Esophagus squamous epithelium (tissue), 5 donors: ENCODE measurements at regions not wholly inside any gene's neighbourhood (a gene's known extent, or its start where the extent isn't known, plus 50 kb on each side); places are given as distances from the start of the nearest gene placed in this dataset.
A peak's percentile ranks its signal among the peaks of the same experiment; 100 is the strongest.

Source experiments
- DNase-seq: peaks from one replicate; lab custom pipeline; 2025; lab: John Stamatoyannopoulos, UW
- H3K27ac ChIP-seq, 4 donors: fragments of 200-600 bp; sonication (generic); one replicate each; pipeline ENCODE4 v1.5.1; 2016 to 2019; ENCODE audit warnings: mild to moderate bottlenecking in 1 of 4
- H3K27me3 ChIP-seq, 4 donors: fragments of 200-600 bp; sonication (generic); 1 replicate in 3 of 4; 2 replicates in 1 of 4; pipeline versions ENCODE4 v1.5.1 to v1.6.0; 2017 to 2021; ENCODE audit warnings: antibody characterized with exemption in 1 of 4
- H3K36me3 ChIP-seq, 3 donors: fragments of 200-600 bp; sonication (generic); one replicate each; pipeline ENCODE4 v1.5.1; 2016 to 2019
- H3K4me1 ChIP-seq, 3 donors: fragments of 200-600 bp; sonication (generic); one replicate each; pipeline ENCODE4 v1.5.1; 2017 to 2019
- H3K4me3 ChIP-seq, 4 donors: fragments of 200-600 bp; sonication (generic); 1 replicate in 3 of 4; 2 replicates in 1 of 4; pipeline ENCODE4 v1.5.1; 2016 to 2019; ENCODE audit warnings: mild to moderate bottlenecking in 2 of 4, moderate library complexity in 1 of 4
- H3K9me3 ChIP-seq, 3 donors: fragments of 200-600 bp; sonication (generic); one replicate each; pipeline ENCODE4 v1.5.1; 2016 to 2019
- CTCF ChIP-seq, 6 experiments: fragments of 450-650 bp in 4 of 6; fragments of 200-600 bp in 2 of 6; sonication (generic) in 2 of 6; IDR thresholded peaks; one replicate each; pipeline ENCODE4 v1.5.1; 2016 to 2019; ENCODE audit warnings: antibody characterized with exemption in 6 of 6, mild to moderate bottlenecking in 4 of 6, moderate library complexity in 4 of 6
- POLR2A ChIP-seq, 4 donors: fragments of 450-650 bp; IDR thresholded peaks; one replicate each; pipeline ENCODE4 v1.6.1; 2017; ENCODE audit warnings: antibody characterized with exemption in 4 of 4, mild to moderate bottlenecking in 4 of 4, moderate library complexity in 3 of 4
- WGBS, 2 donors: methylation state at CpG; one replicate each; pipeline ENCODE4 v1.1.5; 2018; 5-methylcytosine and 5-hydroxymethylcytosine counted together
- intact Hi-C: fragments of 100-400 bp; cut with DNase I; formaldehyde crosslinking; loops from one replicate; pipeline ENCODE4 v1.15.0; 2022
- donor health status: DM: yes; HTN: yes; CAD: no.

- DNase-seq: no peak
- Histone ChIP-seq H3K4me3 (no peak overlapping the region), H3K4me1 (peaks cover 0 to 18% (median 11%) of the 10 kb centered on the region in 3 donors), H3K36me3 (no peaks in the 10 kb centered on the region), H3K27me3 (no peaks in the 10 kb centered on the region), H3K27ac (no peak overlapping the region), H3K9me3 (no peaks in the 10 kb centered on the region)
- intact Hi-C loops: no loop called here
- TF ChIP-seq POLR2A (IDR thresholded peaks at IDR 0.05) (no peak), CTCF (IDR thresholded peaks at IDR 0.05) (no peak)
- 21 to 32% methylated on average over 1 of the region's 1 CpG for WGBS, 2 donors
Observed at GRCh38 chr1:42037161-42037560, 116.0 kb upstream of the GUCA2B start.

GRCh38 chr1:42035830-42036604, 117.2 kb upstream of the GUCA2B start:
- peaks cover 0 to 18% (median 11%) of the 10 kb centered on the region in 3 donors for H3K4me1 ChIP-seq
- no peaks in the 10 kb centered on the region for H3K36me3 ChIP-seq
- H3K27me3 ChIP-seq: no peaks in the 10 kb centered on the region
- H3K9me3 ChIP-seq: no peaks in the 10 kb centered on the region
- intact Hi-C loops: no loop called here
- peak; percentile 55 for DNase-seq
- H3K27ac ChIP-seq: peak overlapping the region; percentile 80 to 85 (median 82)
- H3K4me3 ChIP-seq: peak overlapping the region; percentile 71 to 97 (median 84)
- no peak for TF ChIP-seq POLR2A (IDR thresholded peaks at IDR 0.05)
- TF ChIP-seq CTCF (IDR thresholded peaks at IDR 0.05): no peak
- 10 to 16% methylated on average over 5 to 7 of the region's 60 CpGs for WGBS, 2 donors

- Histone ChIP-seq H3K4me1 (peaks cover 0 to 18% (median 11%) of the 10 kb centered on the region in 3 donors), H3K36me3 (no peaks in the 10 kb centered on the region), H3K9me3 (no peaks in the 10 kb centered on the region), H3K4me3 (peak overlapping the region; percentile 71 to 97 (median 84)), H3K27me3 (no peaks in the 10 kb centered on the region), H3K27ac (peak overlapping the region; percentile 80 to 85 (median 82))
- intact Hi-C loops: no loop called here
- 0% methylated on average over 4 to 5 of the region's 66 CpGs for WGBS, 2 donors
- TF ChIP-seq CTCF (IDR thresholded peaks at IDR 0.05): peak in 5 of 6 experiments; percentile 8 to 51 (median 31)
- no peak for TF ChIP-seq POLR2A (IDR thresholded peaks at IDR 0.05)
- DNase-seq: no peak
Observed at GRCh38 chr1:42035205-42035829, 116.6 kb upstream of the HIVEP3 start.

GRCh38 chr1:42034426-42034825, 115.7 kb upstream of the HIVEP3 start:
- TF ChIP-seq POLR2A (IDR thresholded peaks at IDR 0.05): no peak
- no peak for TF ChIP-seq CTCF (IDR thresholded peaks at IDR 0.05)
- H3K27ac ChIP-seq: no peak overlapping the region
- H3K27me3 ChIP-seq: no peaks in the 10 kb centered on the region
- 61 to 67% methylated on average over 6 of the region's 6 CpGs for WGBS, 2 donors
- no peaks in the 10 kb centered on the region for H3K36me3 ChIP-seq
- intact Hi-C loops: no loop called here
- peak overlapping the region in 1 of 4 donors; percentile 74 for H3K4me3 ChIP-seq
- no peaks in the 10 kb centered on the region for H3K9me3 ChIP-seq
- DNase-seq: no peak
- H3K4me1 ChIP-seq: peaks cover 0 to 23% (median 13%) of the 10 kb centered on the region in 3 donors

DNA sequence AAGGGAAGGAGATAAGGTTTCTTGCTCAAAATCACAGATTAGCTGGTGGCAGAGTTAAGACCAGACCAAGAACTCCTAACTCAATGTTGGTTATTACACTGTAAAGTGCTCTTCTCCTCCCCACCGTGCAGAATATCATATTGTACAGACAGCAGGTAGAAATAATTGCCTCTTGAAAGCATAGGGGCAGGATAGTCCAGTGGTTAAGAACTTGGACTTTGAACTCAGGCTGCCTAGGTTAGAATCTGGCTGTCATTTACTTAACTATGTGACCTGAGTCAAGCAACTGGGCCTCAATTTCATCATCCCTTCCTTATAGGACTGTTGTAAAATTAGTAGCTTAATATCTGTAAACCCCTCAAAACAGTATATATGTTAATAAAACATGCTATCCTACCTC, 114.9 kb upstream of the HIVEP3 start:
- Histone ChIP-seq H3K4me3 (no peak overlapping the region), H3K36me3 (no peaks in the 10 kb centered on the region), H3K27me3 (no peaks in the 10 kb centered on the region), H3K27ac (no peak overlapping the region), H3K4me1 (peaks cover 0 to 26% (median 13%) of the 10 kb centered on the region in 3 donors), H3K9me3 (no peaks in the 10 kb centered on the region)
- DNase-seq: no peak
- intact Hi-C loops: no loop called here
- 75 to 79% methylated on average over 1 of the region's 1 CpG for WGBS, 2 donors
- TF ChIP-seq POLR2A (IDR thresholded peaks at IDR 0.05) (no peak), CTCF (IDR thresholded peaks at IDR 0.05) (no peak)
